K562 (cell line): ENCODE measurements at regions not wholly inside any gene's neighbourhood (a gene's known extent, or its start where the extent isn't known, plus 50 kb on each side); places are given as distances from the start of the nearest gene placed in this dataset.
A peak's percentile ranks its signal among the peaks of the same experiment; 100 is the strongest.

ENCODE experiments used
- ARID3A ChIP-seq: IDR thresholded peaks from 2 replicates; pipeline ENCODE4 v1.6.1; 2012; ENCODE audit warnings: low read depth, low read length, improper control_type of control experiment, borderline replicate concordance
- ARID4B ChIP-seq: sonication (generic); formaldehyde crosslinking; IDR thresholded peaks from 2 replicates; pipeline ENCODE4 v1.8.0; 2022; ENCODE audit warnings: mild to moderate bottlenecking, missing genetic modification reagents
- ETV5 ChIP-seq: sonication (generic); formaldehyde crosslinking; IDR thresholded peaks from 2 replicates; pipeline ENCODE4 v1.4.0; 2020; ENCODE audit warnings: low read depth, mild to moderate bottlenecking, missing genetic modification reagents
- HEY1 ChIP-seq: fragments of 250-450 bp; sonication (Bioruptor Pico); IDR thresholded peaks from 2 replicates; pipeline ENCODE4 v1.5.0; 2020; ENCODE audit warnings: mild to moderate bottlenecking, moderate library complexity, borderline replicate concordance
- HIVEP1 ChIP-seq: fragments of 250-450 bp; sonication (Bioruptor Pico); IDR thresholded peaks from 2 replicates; pipeline ENCODE4 v1.4.0; 2020; ENCODE audit warnings: mild to moderate bottlenecking
- MITF ChIP-seq: IDR thresholded peaks from 2 replicates; pipeline ENCODE4 v1.6.1; 2014; ENCODE audit warnings: antibody characterized with exemption
- MTA2 ChIP-seq: fragments of 450-650 bp; IDR thresholded peaks from 2 replicates; pipeline ENCODE4 v1.6.1; 2016; ENCODE audit warnings: low read depth
- NCOR1 ChIP-seq: fragments of 450-650 bp; IDR thresholded peaks from 2 replicates; pipeline ENCODE4 v1.6.1; 2016; ENCODE audit warnings: mild to moderate bottlenecking, moderate library complexity
- NFE2 ChIP-seq: IDR thresholded peaks from 2 replicates; pipeline ENCODE4 v1.6.1; 2014; ENCODE audit warnings: antibody characterized with exemption, low read depth
- NFYB ChIP-seq: IDR thresholded peaks from 2 replicates; pipeline ENCODE4 v1.6.1; 2011; ENCODE audit warnings: mild to moderate bottlenecking, moderate library complexity; ENCODE audit not compliant: insufficient read length; ENCODE audit errors: extremely low read depth
- POLR2H ChIP-seq: IDR thresholded peaks from 2 replicates; pipeline ENCODE4 v1.6.1; 2016; ENCODE audit warnings: missing genetic modification characterization, low read depth, mild to moderate bottlenecking, control low read depth, missing compliant biosample characterization, moderate library complexity
- SMAD4 ChIP-seq: fragments of 250-450 bp; sonication (Bioruptor Pico); conservative IDR thresholded peaks from 2 replicates; pipeline ENCODE4 v1.8.0; 2021; ENCODE audit warnings: inconsistent platforms, mild to moderate bottlenecking, moderate library complexity
- STAT6 ChIP-seq: sonication (generic); formaldehyde crosslinking; IDR thresholded peaks from 2 replicates; pipeline ENCODE4 v1.8.1; 2023; ENCODE audit warnings: mild to moderate bottlenecking, missing genetic modification reagents
- XRCC3 ChIP-seq: fragments of 450-650 bp; IDR thresholded peaks from 2 replicates; pipeline ENCODE4 v1.6.1; 2017; ENCODE audit warnings: mild to moderate bottlenecking, moderate library complexity
- ZNF175 ChIP-seq: fragments of 200-800 bp; sonication (Bioruptor generic); IDR thresholded peaks from 2 replicates; pipeline ENCODE4 v1.6.1; 2016; ENCODE audit warnings: low read depth, mild to moderate bottlenecking, missing genetic modification characterization, missing compliant biosample characterization
- ZNF584 ChIP-seq: fragments of 200-800 bp; sonication (Bioruptor generic); IDR thresholded peaks from 2 replicates; pipeline ENCODE4 v1.6.1; 2016; ENCODE audit warnings: low read depth, mild to moderate bottlenecking, missing genetic modification characterization, missing compliant biosample characterization
- ZNF589 ChIP-seq: fragments of 200-800 bp; sonication (Bioruptor generic); IDR thresholded peaks from 2 replicates; pipeline ENCODE4 v1.6.1; 2016; ENCODE audit warnings: low read depth, missing genetic modification characterization, missing compliant biosample characterization

GRCh38 chr10:117754770-117755658 lies 212.5 kb downstream of the EMX2 start (continued):
- TF ChIP-seq ARID3A (no peak), XRCC3 (no peak), POLR2H (tag) (peak; percentile 58; the same call in 1 of the 2 replicates), SMAD4 (CRISPR knock-in tag) (no peak), ZNF589 (CRISPR knock-in tag) (peak; percentile 19; the same call in 1 of the 2 replicates), NFYB (no peak), ZNF175 (peak; percentile 56), ETV5 (CRISPR knock-in tag) (no peak), ARID4B (CRISPR knock-in tag) (no peak), MTA2 (no peak), NFE2 (no peak), NCOR1 (no peak), ZNF584 (CRISPR knock-in tag) (peak; percentile 69; the same call in 1 of the 2 replicates), MITF (no peak), HEY1 (no peak), STAT6 (CRISPR knock-in tag) (no peak), HIVEP1 (CRISPR knock-in tag) (0 out of 2 replicates have a peak, but pooled peaks have one; percentile 8)
